NCI-H345 treated with DMSO at 0.1 percent for 48 hours (cell line): ENCODE measurements at regions not wholly inside any gene's neighbourhood (a gene's known extent, or its start where the extent isn't known, plus 50 kb on each side); places are given as distances from the start of the nearest gene placed in this dataset.
A peak's percentile ranks its signal among the peaks of the same experiment; 100 is the strongest.

Experiments used
- DNase-seq: peaks from one replicate; lab custom pipeline; 2025; ENCODE audit not compliant: unreplicated experiment; lab: John Stamatoyannopoulos, UW

DNA sequence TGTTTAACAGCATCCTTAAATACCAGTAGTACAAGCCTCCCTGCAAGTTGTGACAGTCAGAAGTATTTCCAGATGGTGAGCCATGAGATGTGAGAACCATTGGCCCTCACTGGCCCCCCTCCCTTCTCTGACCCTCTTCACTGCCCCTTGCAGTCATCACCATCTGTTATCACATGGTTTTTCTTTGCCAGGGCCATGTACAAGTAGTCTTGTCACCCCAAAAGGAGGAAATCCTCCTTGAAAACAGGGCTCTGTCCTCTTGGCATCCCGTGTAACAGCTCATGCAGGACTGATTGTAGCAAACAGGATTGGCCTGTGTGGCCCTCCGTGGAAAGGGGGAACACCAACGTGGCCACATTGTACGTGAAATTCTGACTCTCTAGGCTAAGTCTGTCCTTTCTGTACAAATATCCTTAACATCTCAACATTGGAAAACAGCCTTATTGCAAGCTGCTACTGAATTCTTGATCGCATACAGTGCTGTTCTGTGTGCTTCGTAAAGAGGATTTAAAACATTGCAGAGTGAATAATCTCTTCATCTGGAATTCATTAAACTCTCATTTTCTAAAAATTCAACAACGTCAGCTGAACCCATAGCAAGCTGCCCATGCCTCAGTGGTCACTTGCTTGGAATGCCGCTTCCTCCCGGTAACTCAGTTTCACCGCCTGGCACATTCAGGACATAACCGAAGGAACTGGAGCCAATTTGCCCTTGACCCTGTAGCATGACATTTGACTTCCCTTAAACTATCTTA is 171.7 kb downstream of the ATPSCKMT start:
- DNase-seq: no peak

DNA sequence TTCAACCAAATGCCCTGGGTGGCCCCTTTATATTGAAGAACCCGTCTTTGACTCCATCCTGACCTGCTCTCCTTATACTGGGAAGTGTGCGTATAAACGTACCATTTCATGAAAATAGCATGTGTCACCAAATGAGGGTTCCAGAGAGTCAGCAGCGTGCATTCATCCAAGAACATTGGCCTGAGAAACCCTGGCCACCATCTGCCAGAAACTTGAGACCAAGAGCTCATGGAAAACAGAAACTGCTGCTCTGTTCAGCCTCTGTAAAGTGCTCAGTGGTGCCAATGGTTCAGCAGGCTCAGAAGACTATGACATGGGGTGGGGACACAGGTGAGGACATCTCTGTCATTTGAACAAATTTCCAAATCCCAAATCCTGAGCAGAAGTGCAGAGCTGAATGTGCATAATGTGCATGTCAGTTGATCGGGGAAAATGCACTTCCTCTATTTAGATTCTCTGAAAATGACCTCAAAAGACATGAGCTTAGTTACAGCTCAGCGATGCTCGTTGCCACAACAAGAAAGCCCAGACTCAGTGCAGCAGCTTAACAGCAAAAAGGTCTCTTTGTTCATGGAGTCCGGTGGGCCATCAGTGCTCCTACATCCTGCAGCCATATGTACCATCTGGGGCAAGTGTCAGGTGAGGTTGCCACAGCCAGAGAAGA is 176.1 kb downstream of the ATPSCKMT start:
- DNase-seq: no peak

DNA sequence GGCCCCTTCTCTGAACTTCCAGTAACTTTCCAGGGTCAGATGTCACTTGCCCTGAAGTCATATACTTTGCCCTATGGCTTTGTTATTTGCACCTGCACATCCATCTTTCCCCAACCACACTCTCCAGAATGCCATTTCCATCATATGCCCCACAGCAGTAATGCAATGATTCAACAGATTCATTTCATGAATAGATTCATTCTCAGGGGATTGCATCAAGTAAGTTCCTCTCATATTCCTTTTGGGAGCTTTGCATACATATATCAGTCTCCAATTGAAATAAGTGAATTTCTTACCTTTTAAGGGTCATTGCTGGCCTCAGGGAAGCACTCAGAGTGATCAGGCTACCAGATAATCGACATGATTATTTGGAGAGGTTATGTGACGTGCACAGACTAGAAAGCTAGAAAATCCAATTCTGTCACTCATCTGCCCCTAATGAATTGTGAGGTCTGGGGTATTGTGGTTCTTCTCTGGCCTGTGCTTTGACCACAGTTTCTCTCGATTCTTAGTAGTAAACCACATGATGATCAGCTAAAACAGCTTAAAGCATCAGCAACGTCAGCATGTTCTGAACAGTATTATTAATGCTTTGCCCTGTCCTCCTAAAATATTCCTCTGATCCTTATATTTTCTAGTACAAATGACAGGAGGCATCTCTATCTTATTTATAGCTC is 179.9 kb downstream of the ATPSCKMT start:
- DNase-seq: no peak

DNA sequence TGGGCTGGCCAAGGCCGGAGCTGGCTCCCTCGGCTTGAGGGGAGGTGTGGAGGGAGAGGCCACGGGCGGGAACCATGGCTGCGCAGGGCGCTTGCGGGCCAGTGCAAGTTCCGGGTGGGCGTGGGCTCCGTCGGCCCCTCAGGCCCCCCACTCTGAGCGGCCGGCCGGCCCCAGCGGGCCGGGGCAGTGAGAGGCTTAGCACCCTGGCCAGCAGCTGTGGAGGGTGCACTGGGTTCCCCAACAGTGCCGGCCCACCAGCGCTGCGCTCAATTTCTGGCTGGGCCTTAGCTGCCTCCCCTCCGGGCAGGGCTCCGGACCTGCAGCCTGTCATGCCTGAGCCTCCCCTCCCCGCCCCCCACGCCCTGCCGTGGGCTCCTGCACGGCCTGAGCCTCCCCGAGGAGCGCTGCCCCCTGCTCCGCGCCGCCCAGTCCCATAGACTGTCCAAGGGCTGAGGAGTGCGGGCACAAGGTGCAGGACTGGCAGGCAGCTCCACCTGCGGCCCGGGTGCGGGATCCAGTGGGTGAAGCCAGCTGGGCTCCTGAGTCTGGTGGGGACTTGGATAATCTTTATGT is 184.2 kb downstream of the ATPSCKMT start:
- no peak for DNase-seq

DNA sequence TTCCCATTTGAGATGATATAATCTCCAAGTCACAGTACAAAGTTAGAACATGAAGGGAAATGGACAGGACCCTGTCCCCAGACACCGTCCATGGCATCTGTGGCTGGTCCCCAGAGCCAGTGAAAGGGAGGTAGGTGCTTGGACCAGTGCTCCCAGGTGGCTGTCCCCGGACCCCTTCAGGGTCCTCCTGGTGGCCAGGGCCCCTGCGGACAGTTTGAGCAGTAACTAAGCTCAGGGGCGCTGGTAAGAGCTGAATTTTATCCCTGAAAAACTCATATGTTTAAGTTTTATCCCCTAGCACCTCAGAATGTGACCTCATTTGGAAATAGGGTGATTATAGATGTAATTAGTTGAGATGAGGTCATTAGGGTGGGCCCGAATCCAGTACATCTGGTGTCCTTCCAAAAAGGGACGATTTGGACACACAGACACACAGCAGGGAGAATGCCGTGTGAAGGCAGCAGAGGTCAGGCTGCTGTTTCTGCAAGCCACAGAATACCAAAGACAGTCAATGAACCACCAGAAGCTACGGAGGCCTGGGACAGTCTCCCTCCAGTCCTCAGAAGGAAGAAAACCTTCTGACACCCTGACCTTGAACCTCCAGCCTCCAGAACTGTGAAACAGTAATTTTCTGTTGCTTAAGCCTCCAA is 185.0 kb downstream of the ATPSCKMT start:
- no peak for DNase-seq

DNA sequence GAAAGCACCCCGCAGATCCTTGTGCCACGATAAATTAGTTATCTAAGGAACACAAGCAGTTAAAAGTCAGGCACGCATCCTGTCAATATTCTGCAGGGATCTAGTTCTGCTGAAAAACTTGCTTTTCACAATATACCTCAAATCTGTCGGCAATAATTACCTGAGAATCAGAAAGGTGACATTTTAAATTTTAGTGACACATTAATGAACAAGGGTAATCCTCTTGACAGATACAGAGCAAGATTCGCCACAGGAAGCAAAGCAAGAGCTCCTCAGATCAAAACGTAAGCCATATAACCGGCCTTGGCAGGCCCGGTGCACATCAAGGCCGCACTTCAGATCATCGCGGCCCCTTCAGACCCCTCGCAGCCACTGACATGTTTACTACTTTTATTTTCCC is 185.7 kb downstream of the ATPSCKMT start:
- no peak for DNase-seq

DNA sequence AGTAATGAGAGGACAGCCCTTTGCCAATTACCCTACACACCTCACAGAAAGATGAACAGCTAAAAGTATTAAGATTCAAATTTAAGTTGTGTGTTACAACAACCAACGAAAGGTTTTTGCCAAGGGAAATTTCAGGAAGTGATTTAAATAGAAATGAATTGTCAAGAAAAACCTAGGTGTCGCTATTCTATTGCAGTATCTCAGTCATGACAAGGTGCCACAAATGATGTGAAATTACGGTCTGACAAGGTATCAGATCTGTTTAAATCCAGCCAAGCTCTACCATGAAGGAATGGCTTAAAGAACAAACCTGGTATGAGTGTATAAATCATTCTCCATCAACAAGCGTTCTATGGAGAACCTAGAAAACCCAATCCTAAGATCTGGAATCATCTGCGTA is 189.7 kb downstream of the ATPSCKMT start:
- no peak for DNase-seq

DNA sequence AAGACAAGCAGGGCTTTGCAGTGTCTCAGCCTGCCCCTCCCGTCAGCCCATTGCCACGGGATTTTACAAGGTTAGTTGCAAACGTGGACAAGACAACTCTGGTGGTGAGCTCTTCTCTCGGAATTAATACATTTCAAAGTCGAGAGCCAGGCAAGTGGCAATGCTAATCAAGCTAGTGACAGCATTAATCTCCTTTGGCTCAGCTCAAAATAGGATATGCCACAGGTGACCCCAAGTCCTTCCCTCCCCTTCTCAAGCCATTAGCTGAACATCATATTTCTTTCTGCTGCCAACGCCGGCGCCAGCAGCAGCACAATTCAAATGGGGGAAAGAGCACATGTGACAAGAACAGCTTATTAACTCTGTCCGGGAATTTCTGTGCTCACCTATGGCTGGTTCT is 190.1 kb downstream of the ATPSCKMT start:
- DNase-seq: no peak

DNA sequence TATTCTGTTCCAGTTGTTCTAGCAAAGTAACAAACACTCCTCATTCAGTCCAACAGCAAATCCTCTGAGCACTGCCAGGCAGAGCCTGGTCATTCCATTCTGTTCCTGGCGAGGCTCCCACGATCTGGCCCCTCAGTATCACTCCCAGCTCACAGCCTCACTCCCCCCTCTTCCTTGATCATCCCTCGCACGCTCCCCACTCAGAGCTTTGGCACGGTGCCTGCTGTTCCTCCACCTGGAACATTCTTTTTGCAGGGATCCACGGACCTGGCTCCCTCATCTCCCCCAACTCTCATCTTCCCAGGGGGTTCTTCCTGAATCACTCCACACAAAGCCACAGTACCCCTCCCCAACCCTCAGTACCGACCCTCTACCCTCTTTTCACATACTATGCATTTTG is 192.3 kb downstream of the ATPSCKMT start:
- DNase-seq: no peak

DNA sequence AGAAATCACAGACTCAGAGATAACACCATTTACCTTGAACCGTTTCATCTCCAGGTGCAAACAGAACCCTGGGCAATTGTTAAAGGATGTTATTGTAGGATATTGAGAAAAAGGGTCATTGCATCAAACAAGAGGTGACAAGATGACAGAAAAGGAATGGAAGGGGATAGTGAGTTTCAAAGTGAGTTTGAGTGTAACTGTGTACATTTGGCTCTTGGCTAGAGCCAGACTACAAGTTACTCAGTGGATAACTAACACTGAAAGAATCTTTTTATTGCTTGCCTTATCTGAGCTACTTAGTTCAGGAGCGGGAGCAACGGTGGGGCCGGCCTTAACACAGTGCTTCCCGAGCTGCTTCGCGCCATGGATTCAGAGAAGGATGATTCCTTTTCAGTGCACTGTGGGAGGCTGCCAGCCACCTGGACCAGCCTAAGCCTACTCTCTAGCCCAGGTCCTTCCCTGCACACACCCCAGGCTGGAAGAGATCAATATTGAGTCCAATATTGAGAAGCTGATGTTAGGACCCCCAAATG is 193.4 kb downstream of the ATPSCKMT start:
- no peak for DNase-seq

DNA sequence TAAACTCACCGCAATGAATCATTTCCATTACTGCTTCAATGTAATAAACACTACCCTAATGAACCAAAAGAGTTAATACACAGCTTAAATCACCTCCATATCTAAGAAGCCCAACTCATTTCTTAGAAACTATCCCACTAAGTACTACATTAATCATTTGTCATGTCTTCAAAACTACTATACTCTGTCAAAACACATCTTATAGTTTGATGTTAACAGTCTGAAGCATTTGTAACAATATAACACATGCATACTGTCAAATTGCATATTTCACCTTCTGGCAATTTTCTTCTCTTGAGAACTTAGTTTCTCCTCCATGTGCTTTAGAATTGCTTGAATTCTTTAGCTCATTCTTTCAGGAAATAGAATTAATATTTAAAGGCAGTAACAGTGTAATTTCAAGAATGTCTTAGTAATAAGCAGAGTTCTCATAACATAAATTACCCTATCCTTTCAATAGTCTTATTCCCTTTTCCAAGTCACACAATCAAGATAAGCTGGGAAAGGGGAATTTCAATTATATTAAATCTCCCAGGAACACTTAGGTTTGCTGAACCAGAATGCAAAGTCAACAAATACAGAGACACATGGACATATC is 199.7 kb downstream of the ATPSCKMT start:
- DNase-seq: no peak

DNA sequence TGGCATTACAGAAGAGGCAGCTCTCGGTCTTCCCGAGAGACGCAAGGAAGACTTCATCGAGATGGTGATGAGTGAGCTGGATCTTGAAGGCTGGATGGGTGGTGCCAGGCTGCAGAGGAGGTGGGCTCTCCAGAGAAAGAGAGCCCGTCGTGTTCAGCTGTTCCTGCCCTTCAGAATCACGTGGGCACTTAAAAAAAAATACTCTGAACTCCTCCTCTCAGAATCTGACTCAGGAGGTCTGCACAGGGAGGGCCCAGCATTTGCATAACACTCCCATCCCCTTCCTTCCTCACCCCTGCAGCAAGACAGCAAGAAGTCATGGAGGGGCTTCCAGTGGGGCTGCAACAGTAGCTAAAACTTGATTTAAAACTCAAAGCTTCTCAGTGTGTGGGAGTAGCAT is 203.0 kb downstream of the ATPSCKMT start:
- no peak for DNase-seq

DNA sequence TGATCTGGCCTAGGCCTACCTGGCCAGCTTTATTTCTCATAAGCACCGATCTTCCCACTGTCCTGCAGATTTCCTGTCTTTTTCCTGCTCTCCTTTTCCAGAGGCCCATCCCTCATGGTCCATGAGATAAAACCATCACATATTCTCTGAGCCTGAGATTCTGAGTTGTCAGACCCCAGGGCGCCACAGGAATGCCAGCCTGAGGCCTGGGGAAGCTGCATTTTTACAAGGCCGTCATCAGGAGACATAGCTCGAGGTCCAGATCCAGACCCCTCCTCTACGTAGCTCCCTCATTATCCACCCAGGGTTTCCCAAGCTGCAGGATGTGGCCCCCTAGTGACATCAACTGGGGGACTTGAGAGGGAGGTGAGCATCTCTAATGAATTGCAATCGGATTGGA is 204.3 kb downstream of the ATPSCKMT start:
- DNase-seq: no peak

DNA sequence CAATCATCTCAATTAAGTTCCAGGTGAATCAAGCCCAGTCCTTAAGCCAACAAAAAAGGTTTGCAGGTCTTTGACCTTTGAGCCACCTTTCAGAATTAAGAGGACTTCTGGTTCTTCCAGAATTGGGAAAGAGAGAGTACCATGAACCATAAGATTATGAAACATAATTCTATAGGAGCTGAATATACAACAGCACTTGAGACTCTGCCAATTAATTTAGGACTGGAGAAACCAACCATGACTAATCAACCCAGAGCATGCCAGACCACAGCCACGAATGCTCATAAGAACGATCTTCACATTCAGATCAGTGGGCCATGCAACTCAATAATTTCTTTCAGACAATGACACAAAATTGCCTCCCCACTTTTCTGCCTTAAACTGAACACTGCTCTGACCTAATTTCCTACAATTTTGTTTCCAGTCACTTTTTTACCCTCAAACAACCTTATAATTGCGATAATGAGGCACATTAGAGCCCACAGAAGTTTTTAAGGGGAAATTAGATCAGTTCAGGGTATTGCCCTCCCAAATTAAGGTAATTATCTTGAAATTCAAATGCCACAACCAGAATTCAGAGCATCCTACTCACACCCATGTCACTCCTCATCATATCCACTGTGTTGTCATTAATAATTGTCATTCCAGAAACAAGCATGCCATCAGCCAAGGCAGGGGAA is 213.4 kb downstream of the ATPSCKMT start:
- no peak for DNase-seq

DNA sequence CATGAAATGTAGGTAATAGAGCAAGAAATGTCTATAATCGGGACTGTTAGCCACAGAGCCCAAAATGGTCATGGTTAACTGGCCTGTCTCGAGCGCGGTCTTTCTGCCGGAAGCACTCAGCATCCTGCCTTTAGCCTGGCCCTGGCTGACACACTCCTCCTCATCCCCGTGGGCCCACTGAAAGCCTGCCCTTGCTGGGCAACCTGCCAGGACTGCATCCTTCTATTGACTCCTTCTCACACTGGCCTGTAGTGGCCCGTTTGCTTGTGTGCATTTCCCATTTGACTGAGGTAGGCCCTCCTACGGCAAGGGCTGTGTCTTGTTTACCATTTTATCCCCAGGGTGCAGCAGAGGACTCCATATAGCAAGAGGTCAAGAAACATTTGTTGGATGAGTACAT is 215.7 kb downstream of the ATPSCKMT start:
- DNase-seq: peak; percentile 70

DNA sequence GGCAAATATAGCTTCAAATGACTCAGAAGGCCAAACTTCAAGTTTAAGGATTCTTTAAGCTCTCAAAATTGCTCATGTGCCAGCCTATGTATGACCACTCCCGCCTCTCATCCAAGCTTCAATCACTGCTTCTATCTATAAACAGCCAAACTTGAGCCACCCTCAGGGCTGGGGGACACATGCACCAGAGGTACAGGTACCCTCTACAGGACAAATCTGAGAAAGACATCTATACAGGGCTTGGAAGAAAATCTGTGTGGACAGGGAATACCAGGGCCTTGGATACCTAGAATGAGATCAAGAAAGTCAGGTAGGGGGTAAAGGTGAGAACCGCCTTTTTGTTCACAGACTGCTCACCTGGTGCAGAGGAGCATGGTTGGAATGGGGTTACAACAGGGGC is 217.9 kb downstream of the ATPSCKMT start:
- DNase-seq: no peak

DNA sequence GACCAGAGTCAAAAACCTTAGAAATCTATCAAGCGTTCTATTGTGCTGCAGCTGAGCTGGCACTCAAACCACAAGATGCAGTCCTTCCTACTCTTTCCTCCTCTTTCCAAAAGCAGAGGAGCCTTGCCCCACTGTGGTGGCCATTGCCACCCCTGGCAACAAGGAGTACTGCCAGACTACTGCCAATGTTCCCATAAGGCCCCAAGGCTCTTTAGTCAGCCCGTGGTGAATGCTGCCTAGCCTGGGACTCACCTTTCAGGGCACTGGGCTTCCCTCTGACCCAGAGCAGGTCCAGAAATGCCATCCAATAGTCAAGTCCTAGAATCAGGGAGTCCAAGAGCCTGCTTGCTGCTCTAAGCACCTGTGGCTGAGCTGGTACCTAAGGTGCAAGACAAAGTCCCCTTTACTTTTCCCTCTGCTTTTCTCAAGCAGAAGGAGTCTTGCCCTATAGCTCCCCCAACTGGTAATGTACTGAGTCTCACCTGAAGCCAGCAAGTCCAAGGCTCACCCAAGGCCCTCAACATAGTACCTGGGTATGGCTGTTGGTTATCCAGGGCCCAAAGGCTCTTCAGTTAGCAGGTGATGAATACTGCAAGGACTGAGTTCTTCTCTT is 219.4 kb downstream of the ATPSCKMT start:
- DNase-seq: no peak

DNA sequence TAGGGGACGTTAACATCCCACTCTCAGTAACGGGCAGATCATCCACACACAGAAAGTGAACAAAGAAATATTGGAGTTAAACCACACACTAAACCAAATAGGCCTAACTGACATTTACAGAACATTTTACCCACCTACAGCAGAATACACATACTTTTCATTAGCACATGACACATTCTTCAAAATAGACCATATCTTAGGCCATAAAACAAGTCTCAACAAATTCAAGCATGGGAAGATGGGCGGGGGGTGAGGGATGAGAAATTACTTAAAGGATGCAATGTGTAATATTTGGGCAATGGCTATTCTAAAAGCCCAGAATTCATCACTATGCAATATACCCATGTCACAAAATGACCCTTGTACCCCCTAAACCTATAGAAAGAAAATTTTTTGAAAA is 226.2 kb downstream of the ATPSCKMT start:
- DNase-seq: no peak

DNA sequence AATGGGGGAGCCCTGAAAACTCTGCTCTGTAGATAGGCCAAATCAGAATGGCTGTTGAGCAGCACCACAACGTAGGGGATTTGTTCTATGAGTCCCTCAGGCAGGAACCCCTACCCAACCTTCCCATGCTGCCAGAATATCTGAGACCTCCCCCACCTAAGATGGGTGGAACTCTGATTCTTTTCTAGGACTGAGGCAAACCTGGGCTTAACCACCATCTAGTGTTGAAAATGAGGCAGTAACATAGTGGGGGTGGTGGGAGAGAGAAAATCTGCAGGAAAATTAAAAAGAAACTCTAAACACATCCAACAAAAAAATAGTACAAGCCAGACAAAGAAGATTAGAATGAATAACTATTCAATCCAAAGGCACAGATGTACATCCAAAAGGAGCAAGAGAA is 228.4 kb downstream of the ATPSCKMT start:
- DNase-seq: no peak

DNA sequence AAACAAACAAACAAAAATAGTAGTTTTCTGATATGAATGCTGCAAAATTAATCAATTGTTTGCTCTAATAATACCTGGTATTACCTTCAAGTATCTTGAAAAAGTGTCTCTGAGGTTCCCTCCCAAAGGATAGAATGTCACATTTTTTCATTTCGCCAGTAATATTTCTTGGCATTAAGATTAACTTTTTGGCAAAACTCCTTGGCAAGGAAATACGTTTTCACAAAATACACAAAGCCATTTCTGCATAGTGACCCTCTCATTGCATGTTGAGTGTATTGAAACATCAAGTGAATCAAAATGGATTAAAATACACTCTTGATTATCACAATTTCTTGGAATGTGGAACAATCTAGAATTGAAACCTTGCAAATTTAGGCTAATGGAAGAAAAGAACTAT is 230.5 kb downstream of the ATPSCKMT start:
- DNase-seq: no peak
